GM20000 (cell line): ENCODE measurements at regions not wholly inside any gene's neighbourhood (a gene's known extent, or its start where the extent isn't known, plus 50 kb on each side); places are given as distances from the start of the nearest gene placed in this dataset.
"Not testable (repeated sequence)": the region's sequence is repeated elsewhere in the genome, so short reads cannot be mapped to it uniquely, and the experiment has no call there.

Experiments used
- DNase-seq: peaks from one replicate; pipeline ENCODE4 v3.0.0; 2012; ENCODE audit warnings: low spot score
- CTCF ChIP-seq: IDR thresholded peaks from 2 replicates; pipeline ENCODE4 v1.5.1; 2012; ENCODE audit warnings: mild to moderate bottlenecking, control low read depth; ENCODE audit errors: extremely low read depth, missing control alignments

- no peak for DNase-seq
- no peak for TF ChIP-seq CTCF
Observed at GRCh38 chr1:143611159-143611558, 360.6 kb downstream of the FAM72C start.

GRCh38 chr1:143610196-143610595, 361.6 kb downstream of the FAM72C start:
- TF ChIP-seq CTCF = no peak
- DNase-seq = no peak

GRCh38 chr1:143604887-143605286, 366.9 kb downstream of the FAM72C start:
- TF ChIP-seq CTCF = no peak
- no peak for DNase-seq

GRCh38 chr1:143584508-143584907, 387.3 kb downstream of the FAM72C start:
- DNase-seq = no peak
- no peak for TF ChIP-seq CTCF

- DNase-seq = no peak
- TF ChIP-seq CTCF = no peak
Observed at GRCh38 chr1:143574891-143575520, 396.8 kb downstream of the FAM72C start.

- DNase-seq = not testable (repeated sequence)
Observed at GRCh38 chr1:143572661-143573060, 399.1 kb downstream of the FAM72C start.

GRCh38 chr1:143563761-143564160, 408.0 kb downstream of the FAM72C start:
- not testable (repeated sequence) for DNase-seq

GRCh38 chr1:143553627-143554026, 418.2 kb downstream of the FAM72C start:
- no peak for DNase-seq
- no peak for TF ChIP-seq CTCF

GRCh38 chr1:143504703-143505102, 467.1 kb downstream of the FAM72C start:
- not testable (repeated sequence) for DNase-seq

GRCh38 chr1:143504080-143504479, 467.7 kb downstream of the FAM72C start:
- DNase-seq = not testable (repeated sequence)

GRCh38 chr1:143503048-143503447, 468.7 kb downstream of the FAM72C start:
- not testable (repeated sequence) for DNase-seq

- DNase-seq = not testable (repeated sequence)
Observed at GRCh38 chr1:143502038-143502437, 469.7 kb downstream of the FAM72C start.

- DNase-seq = not testable (repeated sequence)
Observed at GRCh38 chr1:143498059-143498749, 473.6 kb downstream of the FAM72C start.
